ENCODE measurements at regions not wholly inside any gene's neighbourhood (a gene's known extent, or its start where the extent isn't known, plus 50 kb on each side); places are given as distances from the start of the nearest gene placed in this dataset.
A peak's percentile ranks its signal among the peaks of the same experiment; 100 is the strongest.

GRCh38 chrX:9345957-9346356 lies 118.9 kb upstream of the TBL1X start:
- no peak overlapping the region for H3K4me3 ChIP-seq (ENCODE audit: low read depth, low read length)
- DNase-seq (ENCODE audit: low read depth) = peak; percentile 14
- TF ChIP-seq CTCF (IDR thresholded peaks at IDR 0.05; ENCODE audit: insufficient read depth, low read depth, low read length) = no peak

GRCh38 chrX:9349572-9350494 lies 115.0 kb upstream of the TBL1X start:
- TF ChIP-seq CTCF (IDR thresholded peaks at IDR 0.05; ENCODE audit: insufficient read depth, low read depth, low read length) = no peak
- no peak for DNase-seq (ENCODE audit: low read depth)
- no peak overlapping the region for H3K4me3 ChIP-seq (ENCODE audit: low read depth, low read length)

GRCh38 chrX:9351126-9351525 lies 113.7 kb upstream of the TBL1X start:
- TF ChIP-seq CTCF (IDR thresholded peaks at IDR 0.05; ENCODE audit: insufficient read depth, low read depth, low read length) = no peak
- no peak overlapping the region for H3K4me3 ChIP-seq (ENCODE audit: low read depth, low read length)
- DNase-seq (ENCODE audit: low read depth) = no peak

GRCh38 chrX:9352243-9352642 lies 112.6 kb upstream of the TBL1X start:
- no peak overlapping the region for H3K4me3 ChIP-seq (ENCODE audit: low read depth, low read length)
- TF ChIP-seq CTCF (IDR thresholded peaks at IDR 0.05; ENCODE audit: insufficient read depth, low read depth, low read length) = no peak
- no peak for DNase-seq (ENCODE audit: low read depth)

GRCh38 chrX:9352694-9353411 lies 112.0 kb upstream of the TBL1X start:
- DNase-seq (ENCODE audit: low read depth) = peak; percentile 62
- H3K4me3 ChIP-seq (ENCODE audit: low read depth, low read length) = no peak overlapping the region
- no peak for TF ChIP-seq CTCF (IDR thresholded peaks at IDR 0.05; ENCODE audit: insufficient read depth, low read depth, low read length)

- TF ChIP-seq CTCF (IDR thresholded peaks at IDR 0.05; ENCODE audit: insufficient read depth, low read depth, low read length) = no peak
- H3K4me3 ChIP-seq (ENCODE audit: low read depth, low read length) = no peak overlapping the region
- no peak for DNase-seq (ENCODE audit: low read depth)
Observed at GRCh38 chrX:9354918-9355317, 109.9 kb upstream of the TBL1X start.
